Lower lobe of right lung (tissue), 2 donors: ENCODE measurements at regions not wholly inside any gene's neighbourhood (a gene's known extent, or its start where the extent isn't known, plus 50 kb on each side); places are given as distances from the start of the nearest gene placed in this dataset.
"Not testable (repeated sequence)": the region's sequence is repeated elsewhere in the genome, so short reads cannot be mapped to it uniquely, and the experiment has no call there.

ENCODE experiments used
- ATAC-seq, 2 donors: fragments of 200-7000 bp; cut with Tn5 transposase; one replicate each; pipeline ENCODE4 v1.9.1; 2020 to 2022; ENCODE audit warnings: mild to moderate bottlenecking in 2 of 2, moderate library complexity in 2 of 2
- DNase-seq: peaks from one replicate; pipeline ENCODE4 v3.0.0-alpha.2; 2020
- H3K27ac ChIP-seq: fragments of 200-600 bp; one replicate; pipeline ENCODE4 v1.8.0; 2022
- H3K27me3 ChIP-seq: fragments of 200-600 bp; one replicate; pipeline ENCODE4 v1.8.0; 2022; ENCODE audit warnings: low read depth
- H3K36me3 ChIP-seq: fragments of 200-600 bp; one replicate; pipeline ENCODE4 v1.8.0; 2022; ENCODE audit warnings: mild to moderate bottlenecking
- H3K4me1 ChIP-seq: fragments of 200-600 bp; one replicate; pipeline ENCODE4 v1.8.0; 2022
- H3K4me3 ChIP-seq: fragments of 200-600 bp; one replicate; pipeline ENCODE4 v1.8.0; 2022; ENCODE audit warnings: mild to moderate bottlenecking
- H3K9me3 ChIP-seq: fragments of 200-600 bp; one replicate; pipeline ENCODE4 v1.8.0; 2022
- intact Hi-C: fragments of 100-400 bp; cut with DNase I; formaldehyde crosslinking; loops from one replicate; pipeline ENCODE4 v1.11.0; 2022
- TF ChIP-seq, protein P1 (sequence below): fragments of 200-600 bp; IDR thresholded peaks from one replicate; pipeline ENCODE4 v1.8.0; 2022; ENCODE audit warnings: antibody characterized with exemption, mild to moderate bottlenecking
- donor health status: DM: no; HTN: yes; CAD: no; lungs with severe emphysema.

DNA sequence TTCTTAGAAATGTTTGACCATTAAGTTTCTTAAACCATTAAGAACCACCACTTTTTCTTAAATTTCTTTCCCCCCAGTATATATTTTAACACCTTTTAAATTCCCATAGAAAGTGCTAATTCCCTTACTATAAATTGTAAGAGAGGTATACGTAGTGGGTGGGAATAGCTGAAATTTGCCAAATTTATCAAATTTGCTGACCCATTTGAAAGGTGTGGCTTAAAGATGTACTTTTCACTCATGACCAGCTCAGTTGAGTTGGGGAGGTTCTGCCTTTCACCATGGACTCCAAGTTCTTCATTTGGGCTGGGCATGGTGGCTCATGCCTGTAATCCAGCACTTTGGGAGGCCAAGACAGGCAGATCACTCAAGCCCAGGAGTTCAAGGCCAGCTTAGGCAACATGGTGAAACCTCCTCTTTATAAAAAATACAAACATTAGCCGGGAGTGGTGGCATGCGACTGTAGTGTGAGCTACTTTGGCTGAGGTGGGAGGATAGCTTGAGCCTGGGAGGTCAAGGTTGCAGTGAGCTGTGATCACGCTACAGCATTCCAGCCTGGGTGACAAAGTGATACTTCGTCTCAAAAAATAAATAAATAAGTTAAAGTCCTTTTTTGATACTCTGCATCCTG lies 133.2 kb downstream of the MRPL57 start:
- no peak overlapping the region for H3K27ac ChIP-seq
- no peak overlapping the region for H3K4me3 ChIP-seq
- ATAC-seq, result no peak
- H3K27me3 ChIP-seq, result no peaks in the 10 kb centered on the region
- H3K36me3 ChIP-seq, result peaks cover under 1% of the 10 kb centered on the region
- DNase-seq, result no peak
- H3K9me3 ChIP-seq, result no peaks in the 10 kb centered on the region
- no peaks in the 10 kb centered on the region for H3K4me1 ChIP-seq
- TF ChIP-seq, protein P1, sequence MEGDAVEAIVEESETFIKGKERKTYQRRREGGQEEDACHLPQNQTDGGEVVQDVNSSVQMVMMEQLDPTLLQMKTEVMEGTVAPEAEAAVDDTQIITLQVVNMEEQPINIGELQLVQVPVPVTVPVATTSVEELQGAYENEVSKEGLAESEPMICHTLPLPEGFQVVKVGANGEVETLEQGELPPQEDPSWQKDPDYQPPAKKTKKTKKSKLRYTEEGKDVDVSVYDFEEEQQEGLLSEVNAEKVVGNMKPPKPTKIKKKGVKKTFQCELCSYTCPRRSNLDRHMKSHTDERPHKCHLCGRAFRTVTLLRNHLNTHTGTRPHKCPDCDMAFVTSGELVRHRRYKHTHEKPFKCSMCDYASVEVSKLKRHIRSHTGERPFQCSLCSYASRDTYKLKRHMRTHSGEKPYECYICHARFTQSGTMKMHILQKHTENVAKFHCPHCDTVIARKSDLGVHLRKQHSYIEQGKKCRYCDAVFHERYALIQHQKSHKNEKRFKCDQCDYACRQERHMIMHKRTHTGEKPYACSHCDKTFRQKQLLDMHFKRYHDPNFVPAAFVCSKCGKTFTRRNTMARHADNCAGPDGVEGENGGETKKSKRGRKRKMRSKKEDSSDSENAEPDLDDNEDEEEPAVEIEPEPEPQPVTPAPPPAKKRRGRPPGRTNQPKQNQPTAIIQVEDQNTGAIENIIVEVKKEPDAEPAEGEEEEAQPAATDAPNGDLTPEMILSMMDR, result no peak
- intact Hi-C loops, result no loop called here

DNA sequence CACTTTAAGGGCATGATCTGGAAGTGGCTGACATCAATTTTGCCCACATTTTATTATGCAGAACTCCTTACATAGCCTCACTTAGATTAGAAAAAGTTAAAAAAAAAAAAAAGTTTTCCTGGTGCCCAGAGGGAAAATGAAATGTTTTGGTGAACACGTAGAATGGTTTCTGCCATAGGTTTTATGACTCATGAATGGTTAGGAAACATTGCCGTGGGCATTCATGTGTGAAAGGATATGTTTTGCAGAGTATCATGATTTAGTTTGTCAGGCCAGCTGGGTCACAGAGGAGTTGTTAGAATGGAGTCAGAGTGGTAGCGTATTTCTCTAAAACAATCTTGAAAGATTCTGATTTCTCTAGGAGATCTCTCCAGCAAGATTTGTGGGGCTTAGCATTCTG lies 133.8 kb downstream of the MRPL57 start:
- TF ChIP-seq, protein P1, result no peak
- H3K9me3 ChIP-seq, result no peaks in the 10 kb centered on the region
- H3K27me3 ChIP-seq, result no peaks in the 10 kb centered on the region
- no peak overlapping the region for H3K27ac ChIP-seq
- intact Hi-C loops, result no loop called here
- no peak overlapping the region for H3K4me3 ChIP-seq
- no peaks in the 10 kb centered on the region for H3K36me3 ChIP-seq
- DNase-seq (no peak), ATAC-seq (no peak)
- no peaks in the 10 kb centered on the region for H3K4me1 ChIP-seq

DNA sequence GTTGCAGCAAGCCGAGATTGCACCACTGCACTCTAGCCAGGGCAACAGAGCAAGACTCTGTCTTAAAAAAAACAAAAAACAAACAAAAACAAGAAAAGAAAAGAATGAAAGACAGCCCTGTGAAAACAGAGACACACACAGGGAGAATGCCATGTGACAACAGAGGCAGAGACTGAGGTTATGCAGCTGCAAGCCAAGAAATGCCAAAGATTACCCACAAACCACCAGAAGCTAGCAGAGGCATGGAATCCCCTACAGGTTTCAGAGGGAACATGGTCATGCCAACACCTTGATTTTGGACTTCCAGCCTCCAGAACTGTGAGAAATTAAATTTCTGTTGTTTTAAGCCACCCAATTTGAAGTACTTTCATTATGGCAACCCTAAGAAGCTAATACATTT lies 138.5 kb downstream of the MRPL57 start:
- H3K36me3 ChIP-seq, H3K9me3 ChIP-seq, intact Hi-C loops, DNase-seq, H3K4me3 ChIP-seq, H3K4me1 ChIP-seq, H3K27me3 ChIP-seq, H3K27ac ChIP-seq, ATAC-seq: not testable (repeated sequence)

DNA sequence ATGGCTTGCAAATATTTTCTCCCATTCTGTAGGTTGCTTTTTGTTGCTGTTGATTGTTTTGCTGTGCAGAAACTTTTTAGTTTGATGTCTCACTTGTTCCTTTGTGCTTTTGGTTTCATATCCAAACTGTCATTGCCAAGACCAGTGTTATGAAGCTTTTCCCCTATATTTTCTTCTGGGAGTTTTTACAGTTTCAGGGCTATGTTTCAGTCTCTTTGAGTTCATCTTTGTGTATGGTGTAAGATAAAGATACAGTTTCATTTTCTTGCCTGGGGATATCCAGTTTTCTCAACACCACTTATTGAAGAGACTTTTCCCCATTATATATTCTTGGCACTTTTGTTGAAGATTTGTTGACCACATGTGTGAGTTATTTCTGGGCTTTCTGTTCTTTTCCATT lies 139.9 kb downstream of the MRPL57 start:
- Histone ChIP-seq H3K9me3 (no peaks in the 10 kb centered on the region), H3K36me3 (no peaks in the 10 kb centered on the region), H3K4me1 (no peaks in the 10 kb centered on the region), H3K4me3 (no peak overlapping the region), H3K27me3 (no peaks in the 10 kb centered on the region), H3K27ac (no peak overlapping the region)
- TF ChIP-seq, protein P1, result no peak
- no peak for ATAC-seq
- intact Hi-C loops, result no loop called here
- no peak for DNase-seq

DNA sequence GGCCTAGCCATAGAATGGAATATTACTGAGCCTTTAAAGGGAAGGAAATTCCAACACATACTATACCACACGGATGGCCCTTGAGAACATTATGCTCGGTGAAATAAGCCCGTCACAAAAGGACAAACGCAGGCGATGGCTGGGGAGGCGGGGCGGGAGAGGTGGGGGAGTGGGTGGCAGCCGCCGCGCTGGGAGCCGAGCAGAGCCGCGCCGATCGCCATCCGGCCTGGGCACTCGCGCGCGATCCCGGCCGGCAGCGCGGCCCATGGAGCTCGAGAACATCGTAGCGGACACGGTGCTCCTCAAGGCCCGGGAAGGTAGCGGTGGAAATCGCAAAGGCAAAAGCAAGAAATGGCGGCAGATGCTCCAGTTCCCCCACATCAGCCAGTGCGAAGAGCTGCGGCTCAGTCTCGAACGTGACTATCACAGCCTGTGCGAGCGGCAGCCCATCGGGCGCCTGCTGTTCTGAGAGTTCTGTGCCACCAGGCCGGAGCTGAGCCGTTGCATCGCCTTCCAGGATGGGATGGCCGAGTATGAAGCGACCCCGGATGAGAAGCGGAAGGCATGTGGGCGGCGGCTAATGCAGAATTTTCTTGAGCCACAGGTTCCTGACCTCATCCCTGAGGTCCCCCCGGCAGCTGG lies 140.1 kb downstream of the ZDHHC20 start:
- TF ChIP-seq, protein P1, result no peak
- DNase-seq (no peak), ATAC-seq (peak in 1 of 2 donors; percentile 37)
- no peaks in the 10 kb centered on the region for H3K4me1 ChIP-seq
- H3K27me3 ChIP-seq, result no peaks in the 10 kb centered on the region
- no peaks in the 10 kb centered on the region for H3K9me3 ChIP-seq
- intact Hi-C loops, result no loop called here
- H3K36me3 ChIP-seq, result no peaks in the 10 kb centered on the region
- H3K27ac ChIP-seq, result no peak overlapping the region
- peak overlapping the region; percentile 28 for H3K4me3 ChIP-seq

DNA sequence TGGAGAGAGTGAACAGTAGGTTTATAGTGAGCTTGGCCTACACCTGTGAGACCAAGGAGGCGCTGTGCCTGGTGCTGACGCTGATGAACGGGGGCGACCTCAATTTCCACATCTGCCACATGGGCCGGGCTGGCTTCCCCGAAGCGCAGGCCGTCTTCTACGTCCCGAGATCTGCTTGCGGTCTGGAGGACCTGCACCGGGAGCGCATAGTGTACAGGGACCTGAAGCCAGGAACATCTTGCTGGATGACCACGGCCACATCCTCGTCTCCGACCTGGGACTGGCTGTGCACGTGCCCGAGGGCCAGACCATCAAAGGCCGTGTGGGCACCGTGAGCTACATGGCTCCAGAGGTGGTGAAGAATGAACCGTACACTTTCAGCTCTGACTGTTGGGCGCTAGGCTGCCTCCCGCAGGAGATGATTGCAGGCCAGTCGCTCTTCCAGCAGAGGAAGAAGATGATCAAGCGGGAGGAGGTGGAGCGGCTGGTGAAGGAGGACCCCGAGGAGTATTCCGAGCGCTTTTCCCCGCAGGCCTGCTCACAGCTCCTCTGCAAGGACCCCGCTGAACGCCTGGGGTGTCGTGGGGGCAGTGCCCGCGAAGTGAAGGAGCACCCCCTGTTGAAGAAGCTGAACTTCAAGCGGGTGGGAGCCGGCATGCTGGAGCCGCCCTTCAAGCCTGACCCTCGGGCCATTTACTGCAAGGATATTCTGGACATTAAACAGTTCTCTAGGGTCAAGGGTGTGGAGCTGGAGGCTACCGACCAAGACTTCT lies 139.0 kb downstream of the ZDHHC20 start:
- TF ChIP-seq, protein P1, result no peak
- peak in 1 of 2 donors; percentile 37 for ATAC-seq
- no peak for DNase-seq
- intact Hi-C loops, result no loop called here
- Histone ChIP-seq H3K4me3 (no peak overlapping the region), H3K4me1 (no peaks in the 10 kb centered on the region), H3K36me3 (no peaks in the 10 kb centered on the region), H3K27me3 (no peaks in the 10 kb centered on the region), H3K27ac (no peak overlapping the region), H3K9me3 (no peaks in the 10 kb centered on the region)
